ENCODE measurements at regions not wholly inside any gene's neighbourhood (a gene's known extent, or its start where the extent isn't known, plus 50 kb on each side); places are given as distances from the start of the nearest gene placed in this dataset.

DNA sequence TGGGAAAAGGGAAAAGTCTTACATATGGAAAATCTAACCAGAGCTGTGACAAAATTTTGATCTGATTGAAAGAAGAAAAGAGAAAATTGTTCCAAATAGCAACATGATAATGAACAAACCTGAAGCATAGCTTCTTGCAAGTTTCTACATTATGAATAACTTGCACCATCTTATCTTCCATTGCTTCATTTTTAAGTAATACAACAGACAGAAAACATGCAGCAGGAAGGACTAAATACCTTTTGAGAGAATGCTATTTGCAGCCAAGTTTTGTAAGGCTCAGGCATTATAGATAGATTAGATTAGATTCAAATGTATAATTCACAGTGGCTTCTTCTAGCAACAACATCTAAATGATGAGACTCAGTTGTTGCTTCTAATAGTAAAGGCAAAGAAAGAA lies 441.4 kb downstream of the AEBP2 start:
- H3K27ac ChIP-seq: no peak overlapping the region
- H3K27me3 ChIP-seq: no peaks in the 10 kb centered on the region
- intact Hi-C loops (cut with DNase I): no loop called here
- no peak for DNase-seq (ENCODE audit: extremely low spot score in 2 of 2)
- no peak overlapping the region for H3K4me3 ChIP-seq
- peaks cover 18% of the 10 kb centered on the region for H3K4me1 ChIP-seq
- no peaks in the 10 kb centered on the region for H3K9me3 ChIP-seq
- no peaks in the 10 kb centered on the region for H3K36me3 ChIP-seq
- TF ChIP-seq, protein P1, sequence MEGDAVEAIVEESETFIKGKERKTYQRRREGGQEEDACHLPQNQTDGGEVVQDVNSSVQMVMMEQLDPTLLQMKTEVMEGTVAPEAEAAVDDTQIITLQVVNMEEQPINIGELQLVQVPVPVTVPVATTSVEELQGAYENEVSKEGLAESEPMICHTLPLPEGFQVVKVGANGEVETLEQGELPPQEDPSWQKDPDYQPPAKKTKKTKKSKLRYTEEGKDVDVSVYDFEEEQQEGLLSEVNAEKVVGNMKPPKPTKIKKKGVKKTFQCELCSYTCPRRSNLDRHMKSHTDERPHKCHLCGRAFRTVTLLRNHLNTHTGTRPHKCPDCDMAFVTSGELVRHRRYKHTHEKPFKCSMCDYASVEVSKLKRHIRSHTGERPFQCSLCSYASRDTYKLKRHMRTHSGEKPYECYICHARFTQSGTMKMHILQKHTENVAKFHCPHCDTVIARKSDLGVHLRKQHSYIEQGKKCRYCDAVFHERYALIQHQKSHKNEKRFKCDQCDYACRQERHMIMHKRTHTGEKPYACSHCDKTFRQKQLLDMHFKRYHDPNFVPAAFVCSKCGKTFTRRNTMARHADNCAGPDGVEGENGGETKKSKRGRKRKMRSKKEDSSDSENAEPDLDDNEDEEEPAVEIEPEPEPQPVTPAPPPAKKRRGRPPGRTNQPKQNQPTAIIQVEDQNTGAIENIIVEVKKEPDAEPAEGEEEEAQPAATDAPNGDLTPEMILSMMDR (IDR thresholded peaks at IDR 0.05): no peak

DNA sequence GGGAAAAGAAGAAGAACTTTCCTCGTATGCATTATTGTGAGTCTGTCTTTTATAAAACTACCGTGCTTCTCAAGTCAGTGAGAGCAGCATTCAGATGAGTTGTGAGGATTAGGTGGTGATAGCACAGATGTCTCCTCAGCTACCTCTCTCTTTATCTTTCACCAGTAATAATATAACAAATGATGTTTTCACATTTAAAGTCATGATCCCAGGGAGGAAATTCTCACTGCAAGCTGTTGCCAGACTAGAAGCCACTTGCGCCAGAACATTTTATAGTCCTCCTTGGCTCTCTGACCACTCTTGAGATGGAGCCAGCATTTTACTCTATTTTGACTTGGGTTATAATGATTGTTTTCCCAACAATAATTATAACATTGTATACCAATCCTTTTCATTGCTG lies 443.1 kb downstream of the AEBP2 start:
- Histone ChIP-seq H3K4me3 (no peak overlapping the region), H3K9me3 (no peaks in the 10 kb centered on the region), H3K36me3 (no peaks in the 10 kb centered on the region), H3K4me1 (peaks cover 30% of the 10 kb centered on the region), H3K27me3 (no peaks in the 10 kb centered on the region), H3K27ac (no peak overlapping the region)
- intact Hi-C loops (cut with DNase I): no loop called here
- TF ChIP-seq, protein P1 (IDR thresholded peaks at IDR 0.05): no peak
- no peak for TF ChIP-seq POLR2A (IDR thresholded peaks at IDR 0.05)
- no peak for TF ChIP-seq POLR2AphosphoS5 (IDR thresholded peaks at IDR 0.05; ENCODE audit: insufficient read depth in 1 of 2, low read depth in 1 of 2)
- DNase-seq (ENCODE audit: extremely low spot score in 2 of 2): no peak

DNA sequence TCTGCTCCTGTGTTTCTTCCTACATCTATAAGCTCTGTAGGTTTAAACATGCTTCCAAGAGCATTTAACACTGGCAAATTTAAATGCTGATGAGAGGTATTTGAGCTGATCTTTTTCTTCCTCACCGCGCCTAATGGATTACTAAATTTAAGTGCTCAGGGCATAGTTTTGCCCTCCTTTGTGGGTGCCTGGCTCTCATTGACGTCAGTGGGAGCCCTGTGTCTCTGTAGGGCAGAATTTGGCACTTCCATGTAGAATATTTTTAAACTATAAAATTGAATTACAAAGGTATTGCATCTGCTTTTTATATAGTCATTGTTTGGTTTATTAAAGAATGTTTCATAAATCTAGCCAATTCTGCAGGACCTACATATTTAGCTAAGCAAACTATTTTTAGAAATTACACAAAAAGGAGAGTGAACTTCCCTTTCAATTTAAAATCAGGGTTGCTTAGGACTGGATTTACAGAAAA lies 444.8 kb downstream of the AEBP2 start:
- intact Hi-C loops (cut with DNase I): no loop called here
- Histone ChIP-seq H3K36me3 (no peaks in the 10 kb centered on the region), H3K27ac (no peak overlapping the region), H3K9me3 (no peaks in the 10 kb centered on the region), H3K27me3 (no peaks in the 10 kb centered on the region), H3K4me1 (peaks cover 30% of the 10 kb centered on the region), H3K4me3 (no peak overlapping the region)
- TF ChIP-seq, protein P1 (IDR thresholded peaks at IDR 0.05): no peak
- no peak for TF ChIP-seq POLR2A (IDR thresholded peaks at IDR 0.05)
- TF ChIP-seq POLR2AphosphoS5 (IDR thresholded peaks at IDR 0.05; ENCODE audit: insufficient read depth in 1 of 2, low read depth in 1 of 2): no peak
- DNase-seq (ENCODE audit: extremely low spot score in 2 of 2): no peak

DNA sequence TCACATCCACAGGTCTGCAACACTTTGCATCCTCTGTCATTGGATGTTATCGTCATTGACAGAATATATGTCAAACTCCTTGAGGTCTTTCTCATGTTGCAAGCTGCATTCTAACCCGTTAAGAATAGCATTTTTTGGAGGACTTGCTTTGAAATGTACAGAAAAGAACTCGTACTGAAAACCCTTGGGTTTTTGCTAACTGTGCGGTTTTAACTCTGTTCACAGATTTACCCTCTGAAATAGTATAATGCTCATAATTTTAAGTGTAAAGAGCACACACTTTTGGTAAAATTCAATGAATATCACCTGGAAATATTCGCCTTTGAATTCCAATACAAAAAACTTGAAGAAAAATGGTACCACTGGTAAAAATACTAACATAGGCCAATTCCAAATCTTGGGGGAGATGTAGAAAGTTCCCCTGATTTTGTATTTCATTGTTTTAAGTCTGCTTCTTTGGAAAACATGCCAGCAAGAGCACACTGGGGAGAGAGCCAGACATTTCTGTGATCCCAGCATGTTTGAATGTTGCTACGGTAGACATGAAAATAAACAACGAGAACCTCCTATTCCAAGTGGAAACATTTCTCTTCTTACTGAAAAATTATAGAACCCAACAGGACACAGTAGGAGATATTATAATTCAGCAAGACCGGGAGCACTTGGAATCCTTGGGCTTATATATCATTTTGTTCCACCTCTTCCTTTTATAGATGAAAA lies 446.0 kb downstream of the AEBP2 start:
- Histone ChIP-seq H3K36me3 (no peaks in the 10 kb centered on the region), H3K4me1 (peaks cover 30% of the 10 kb centered on the region), H3K4me3 (no peak overlapping the region), H3K27ac (no peak overlapping the region), H3K9me3 (no peaks in the 10 kb centered on the region), H3K27me3 (no peaks in the 10 kb centered on the region)
- no peak for DNase-seq (ENCODE audit: extremely low spot score in 2 of 2)
- intact Hi-C loops (cut with DNase I): no loop called here
- TF ChIP-seq, protein P1 (IDR thresholded peaks at IDR 0.05): no peak
- TF ChIP-seq POLR2AphosphoS5 (IDR thresholded peaks at IDR 0.05; ENCODE audit: insufficient read depth in 1 of 2, low read depth in 1 of 2): peak in 1 of 2 donors; percentile 7

DNA sequence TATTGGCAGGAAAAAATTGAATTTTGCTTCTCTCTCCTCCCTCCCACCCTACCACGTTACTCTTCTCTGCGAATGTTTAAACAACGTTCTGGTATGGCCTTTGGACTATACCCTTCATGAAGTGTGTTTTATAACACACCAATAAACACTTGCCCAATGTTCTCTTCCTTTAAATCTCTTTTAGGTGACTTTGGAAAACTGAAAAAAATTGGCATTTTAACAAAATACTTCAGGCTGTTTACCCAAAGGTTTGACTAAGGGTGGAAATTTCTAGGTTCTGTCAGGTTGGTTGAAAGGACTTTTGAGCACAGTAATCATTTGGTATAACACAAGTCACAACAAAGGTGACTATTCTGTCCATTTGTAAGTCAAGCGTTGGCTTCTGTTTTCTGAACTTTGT lies 446.8 kb downstream of the AEBP2 start:
- DNase-seq (ENCODE audit: extremely low spot score in 2 of 2): no peak
- Histone ChIP-seq H3K4me3 (no peak overlapping the region), H3K27ac (no peak overlapping the region), H3K9me3 (no peaks in the 10 kb centered on the region), H3K36me3 (no peaks in the 10 kb centered on the region), H3K27me3 (no peaks in the 10 kb centered on the region), H3K4me1 (peaks cover 30% of the 10 kb centered on the region)
- intact Hi-C loops (cut with DNase I): no loop called here
- TF ChIP-seq, protein P1 (IDR thresholded peaks at IDR 0.05): no peak
- no peak for TF ChIP-seq POLR2AphosphoS5 (IDR thresholded peaks at IDR 0.05; ENCODE audit: insufficient read depth in 1 of 2, low read depth in 1 of 2)
- TF ChIP-seq POLR2A (IDR thresholded peaks at IDR 0.05): no peak
